T47D (cell line): ENCODE measurements at regions not wholly inside any gene's neighbourhood (a gene's known extent, or its start where the extent isn't known, plus 50 kb on each side); places are given as distances from the start of the nearest gene placed in this dataset.

Experiments used
- DNase-seq, 2 experiments: peaks; one replicate each; pipeline versions ENCODE4 v3.0.0 to v3.0.0-alpha.2; 2011 to 2012; ENCODE audit warnings: low read depth in 1 of 2, low spot score in 1 of 2
- JUND ChIP-seq: IDR thresholded peaks from 2 replicates; pipeline ENCODE4 v1.6.1; 2012; ENCODE audit warnings: low read depth
- in situ Hi-C: cut with HindIII; loops from 2 replicates; pipeline ENCODE4 v1.10.0; 2016; ENCODE audit warnings: low sequenced_read_pairs, low pct_unique_long_range_greater_than_20kb

DNA sequence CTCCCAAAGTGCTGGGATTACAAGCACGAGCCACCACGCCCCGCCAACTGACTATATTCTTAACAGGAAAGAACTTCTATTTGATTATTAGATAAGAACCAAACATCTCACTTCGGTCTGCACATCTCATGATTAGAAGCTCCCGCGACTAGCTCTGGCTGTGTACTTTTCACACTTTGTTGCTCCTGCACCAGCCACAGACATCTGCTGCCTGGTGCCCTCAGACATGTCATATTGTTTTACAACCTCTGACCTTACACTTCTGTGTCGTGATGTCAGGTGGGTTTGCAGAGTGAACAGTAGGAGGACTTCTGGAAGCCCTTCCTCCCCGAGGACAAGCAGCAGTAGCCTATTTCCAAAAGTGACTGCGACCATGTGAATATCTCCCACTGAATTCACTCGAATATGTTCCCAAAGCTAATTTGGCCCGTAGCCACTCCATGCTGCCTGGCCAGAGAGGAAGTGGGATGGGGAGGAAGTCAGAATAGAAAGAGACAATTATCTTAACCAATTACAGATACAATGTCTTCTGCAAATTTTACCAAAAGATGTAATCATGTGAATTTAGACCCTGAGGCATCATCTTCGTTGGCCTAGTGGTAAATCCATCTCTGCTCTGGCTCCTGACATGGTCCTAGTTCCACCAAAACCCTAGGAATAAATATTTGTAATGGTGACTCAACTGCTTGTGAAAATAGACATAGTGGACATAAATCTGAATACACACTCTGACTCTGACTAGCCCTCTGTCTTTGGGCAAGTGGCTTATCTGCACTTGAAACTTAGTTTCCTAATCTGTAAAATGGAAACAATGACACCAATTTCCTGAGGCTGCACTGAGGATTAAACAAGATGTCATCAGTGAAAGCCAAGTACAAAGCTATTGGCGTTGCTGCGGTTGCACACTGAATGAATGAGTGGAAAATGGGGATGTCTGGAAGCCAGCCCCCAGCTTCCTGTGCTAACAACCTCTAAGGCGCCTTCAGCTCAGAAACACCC lies 406.1 kb downstream of the LRATD1 start:
- in situ Hi-C loops, result no loop called here
- peak in 1 of 2 experiments; percentile 17 for DNase-seq
- no peak for TF ChIP-seq JUND

- in situ Hi-C loops, result no loop called here
- DNase-seq, result no peak
Measured at GRCh38 chr2:15040429-15041084, 408.0 kb downstream of the LRATD1 start.

GRCh38 chr2:15041429-15041837 lies 408.9 kb downstream of the LRATD1 start:
- TF ChIP-seq JUND, result no peak
- no peak for DNase-seq
- in situ Hi-C loops, result no loop called here

More at GRCh38 chr2:15040429-15041084, 408.0 kb downstream of the LRATD1 start:
- no peak for TF ChIP-seq JUND

- no peak for TF ChIP-seq JUND
- in situ Hi-C loops, result no loop called here
- no peak for DNase-seq
Measured at GRCh38 chr2:15042801-15043217, 410.3 kb downstream of the LRATD1 start.

- no peak for TF ChIP-seq JUND
- no peak for DNase-seq
- in situ Hi-C loops, result no loop called here
Measured at GRCh38 chr2:15043336-15044058, 411.0 kb downstream of the LRATD1 start.

DNA sequence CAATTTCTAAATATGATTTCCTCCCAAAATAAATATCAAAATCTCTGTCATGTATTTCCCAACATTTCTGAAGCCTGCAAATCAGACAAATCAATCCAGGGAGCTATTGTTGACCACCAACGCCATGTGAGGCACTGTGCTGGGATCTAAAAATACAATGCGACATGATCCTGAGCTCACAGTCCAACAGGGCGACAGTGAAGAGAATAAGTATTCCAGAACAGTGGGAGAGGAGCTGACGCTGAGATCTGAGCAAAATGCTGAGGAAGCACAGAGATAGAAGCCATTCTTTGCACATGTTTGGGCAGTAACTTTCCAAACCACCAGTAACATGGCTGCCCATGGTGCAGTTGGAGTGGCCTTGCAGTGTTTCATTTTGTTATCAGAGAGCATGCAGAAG lies 412.5 kb downstream of the LRATD1 start:
- in situ Hi-C loops, result no loop called here
- TF ChIP-seq JUND, result no peak
- no peak for DNase-seq

DNA sequence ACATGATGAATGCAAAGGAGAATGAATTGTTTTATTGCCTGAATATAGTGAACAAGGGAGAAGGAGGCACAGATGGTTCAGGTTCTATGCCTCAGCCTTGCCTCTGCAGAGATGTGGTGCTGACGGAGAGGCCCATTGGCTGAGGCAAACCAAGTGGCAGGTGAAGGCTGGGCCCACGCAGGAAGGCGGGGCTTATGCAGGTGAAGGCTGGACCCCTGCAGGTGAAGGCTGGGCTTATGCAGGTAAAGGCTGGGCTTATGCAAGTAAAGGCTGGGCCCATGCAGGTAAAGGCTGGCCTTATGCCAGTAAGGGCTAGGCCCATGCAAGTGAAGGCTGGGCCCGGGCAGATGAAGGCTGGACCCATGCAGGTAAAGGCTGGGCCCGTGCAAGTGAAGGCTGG lies 414.7 kb downstream of the LRATD1 start:
- no peak for TF ChIP-seq JUND
- DNase-seq, result no peak
- in situ Hi-C loops, result no loop called here

- DNase-seq, result no peak
- no peak for TF ChIP-seq JUND
- in situ Hi-C loops, result no loop called here
Measured at GRCh38 chr2:15048000-15048399, 415.5 kb downstream of the LRATD1 start.

- DNase-seq, result no peak
- TF ChIP-seq JUND, result no peak
- in situ Hi-C loops, result no loop called here
Measured at GRCh38 chr2:15049096-15049993, 416.8 kb downstream of the LRATD1 start.

GRCh38 chr2:15050483-15050882 lies 418.0 kb downstream of the LRATD1 start:
- no peak for DNase-seq
- TF ChIP-seq JUND, result no peak
- in situ Hi-C loops, result no loop called here

- in situ Hi-C loops, result no loop called here
- no peak for DNase-seq
Measured at GRCh38 chr2:15053542-15053941, 421.0 kb downstream of the LRATD1 start.

More at GRCh38 chr2:15053542-15053941, 421.0 kb downstream of the LRATD1 start:
- no peak for TF ChIP-seq JUND
